ENCODE measurements at regions not wholly inside any gene's neighbourhood (a gene's known extent, or its start where the extent isn't known, plus 50 kb on each side); places are given as distances from the start of the nearest gene placed in this dataset.

DNA sequence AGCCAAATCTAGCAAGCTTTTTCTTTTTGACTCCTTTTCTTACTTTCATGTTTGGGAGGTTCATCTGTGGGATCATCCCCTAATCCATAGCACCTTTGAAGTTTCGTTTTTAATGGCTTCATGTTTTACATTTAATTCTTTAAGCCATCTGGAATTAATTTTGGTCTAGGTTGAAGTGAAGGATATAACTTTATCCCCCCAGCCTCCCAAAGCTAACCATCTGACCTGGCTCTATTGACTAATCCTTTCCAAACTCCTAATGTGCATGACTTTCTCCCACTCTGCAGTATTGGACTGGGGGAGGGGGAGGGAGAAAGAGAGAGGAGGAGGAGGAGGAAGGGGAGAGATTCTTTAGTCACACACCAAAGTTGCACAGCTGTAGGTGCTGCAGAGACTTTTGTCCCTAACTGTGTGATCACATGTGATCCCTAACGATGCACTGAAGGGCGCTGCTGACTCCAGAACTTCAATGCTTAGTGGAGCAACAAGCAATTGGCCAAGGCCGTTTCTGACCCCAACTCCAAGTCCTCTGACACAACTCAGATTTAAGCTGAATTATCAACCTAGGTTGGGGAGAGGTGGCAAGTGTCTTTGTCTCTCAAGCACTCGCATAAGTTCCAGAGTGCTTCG, 191.6 kb downstream of the HUNK start:
- TF ChIP-seq, protein P1, sequence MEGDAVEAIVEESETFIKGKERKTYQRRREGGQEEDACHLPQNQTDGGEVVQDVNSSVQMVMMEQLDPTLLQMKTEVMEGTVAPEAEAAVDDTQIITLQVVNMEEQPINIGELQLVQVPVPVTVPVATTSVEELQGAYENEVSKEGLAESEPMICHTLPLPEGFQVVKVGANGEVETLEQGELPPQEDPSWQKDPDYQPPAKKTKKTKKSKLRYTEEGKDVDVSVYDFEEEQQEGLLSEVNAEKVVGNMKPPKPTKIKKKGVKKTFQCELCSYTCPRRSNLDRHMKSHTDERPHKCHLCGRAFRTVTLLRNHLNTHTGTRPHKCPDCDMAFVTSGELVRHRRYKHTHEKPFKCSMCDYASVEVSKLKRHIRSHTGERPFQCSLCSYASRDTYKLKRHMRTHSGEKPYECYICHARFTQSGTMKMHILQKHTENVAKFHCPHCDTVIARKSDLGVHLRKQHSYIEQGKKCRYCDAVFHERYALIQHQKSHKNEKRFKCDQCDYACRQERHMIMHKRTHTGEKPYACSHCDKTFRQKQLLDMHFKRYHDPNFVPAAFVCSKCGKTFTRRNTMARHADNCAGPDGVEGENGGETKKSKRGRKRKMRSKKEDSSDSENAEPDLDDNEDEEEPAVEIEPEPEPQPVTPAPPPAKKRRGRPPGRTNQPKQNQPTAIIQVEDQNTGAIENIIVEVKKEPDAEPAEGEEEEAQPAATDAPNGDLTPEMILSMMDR (IDR thresholded peaks at IDR 0.05), result no peak
- TF ChIP-seq EZH2 (IDR thresholded peaks at IDR 0.05; ENCODE audit: borderline replicate concordance, insufficient read depth, low read depth, low read length, poor library complexity, severe bottlenecking), result no peak
